ENCODE measurements at regions not wholly inside any gene's neighbourhood (a gene's known extent, or its start where the extent isn't known, plus 50 kb on each side); places are given as distances from the start of the nearest gene placed in this dataset.

DNA sequence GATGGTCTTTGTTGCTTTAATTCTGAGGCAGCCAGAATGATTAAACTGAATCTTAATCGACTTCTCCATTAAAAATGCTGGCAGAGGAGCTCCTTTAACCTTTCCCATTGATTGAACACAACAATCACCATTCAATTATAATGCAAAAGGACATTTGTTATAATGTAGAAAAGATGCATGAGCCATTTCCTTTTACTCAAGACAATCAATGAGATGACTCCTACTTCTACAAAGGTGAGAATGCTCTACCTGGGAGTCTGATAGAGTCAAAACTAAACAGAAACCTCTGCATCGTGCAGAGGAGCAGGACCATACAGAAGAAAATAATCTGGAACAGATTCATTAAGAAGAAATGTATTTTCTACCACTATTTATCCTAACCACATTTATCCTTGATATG is 253.6 kb upstream of the DACH1 start:
- no peak for DNase-seq

- no peak for DNase-seq
These were observed 246.9 kb upstream of the DACH1 start for GRCh38 chr13:72113931-72114330.

DNA sequence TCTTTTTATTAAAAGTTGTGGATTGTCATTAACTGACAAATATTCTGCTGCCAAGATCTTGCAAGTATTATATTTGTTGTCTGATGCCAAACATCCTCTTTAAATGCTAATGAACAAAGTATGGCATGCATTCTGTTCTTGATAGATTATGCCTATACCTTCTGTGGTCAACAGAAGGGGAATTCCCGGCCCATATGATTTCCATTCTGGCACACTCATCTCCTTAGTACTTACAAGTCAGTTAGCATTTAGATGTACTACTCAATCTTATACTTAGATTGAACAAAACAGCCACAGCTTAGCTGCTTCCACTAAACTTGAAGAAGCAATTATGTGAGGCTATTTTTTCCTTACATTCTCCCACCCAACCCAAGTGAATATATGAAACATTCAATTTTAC is 246.1 kb upstream of the DACH1 start:
- no peak for DNase-seq

DNA sequence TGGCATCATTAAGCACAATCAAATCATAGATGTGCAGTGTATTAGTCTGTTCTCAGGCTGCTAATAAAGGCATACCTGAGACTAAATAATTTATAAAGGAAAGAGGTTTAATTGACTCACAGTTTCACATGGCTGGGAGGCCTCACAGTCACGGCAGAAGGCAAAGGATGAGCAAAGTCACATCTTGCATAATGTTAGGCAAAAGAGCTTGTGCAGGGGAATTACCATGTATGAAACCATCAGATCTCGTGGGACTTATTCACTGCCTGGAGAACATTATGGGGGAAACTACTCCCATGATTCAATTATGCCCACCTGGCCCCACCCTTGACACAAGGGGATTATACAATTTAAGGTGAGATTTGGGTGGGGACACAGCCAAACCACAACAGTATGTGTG is 245.2 kb upstream of the DACH1 start:
- no peak for DNase-seq

DNA sequence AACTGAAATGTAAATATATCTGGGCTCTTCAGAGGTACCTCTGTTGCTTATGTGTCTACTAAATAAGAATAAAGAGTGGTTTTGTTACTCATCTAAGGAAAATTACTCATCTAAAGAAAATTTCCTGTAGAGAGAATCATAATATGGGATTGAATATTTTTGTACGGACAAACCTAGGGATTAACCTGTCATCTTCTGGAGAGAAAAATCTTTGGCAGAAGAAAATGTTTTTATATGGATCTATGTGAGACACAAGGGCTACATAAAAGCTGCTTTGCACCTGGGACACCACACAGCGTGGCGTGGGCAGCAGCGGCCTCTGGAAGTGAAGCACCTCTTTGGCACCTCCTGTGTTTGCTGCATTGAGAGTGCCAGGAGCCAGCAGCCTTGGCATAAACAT is 242.9 kb upstream of the DACH1 start:
- no peak for DNase-seq

DNA sequence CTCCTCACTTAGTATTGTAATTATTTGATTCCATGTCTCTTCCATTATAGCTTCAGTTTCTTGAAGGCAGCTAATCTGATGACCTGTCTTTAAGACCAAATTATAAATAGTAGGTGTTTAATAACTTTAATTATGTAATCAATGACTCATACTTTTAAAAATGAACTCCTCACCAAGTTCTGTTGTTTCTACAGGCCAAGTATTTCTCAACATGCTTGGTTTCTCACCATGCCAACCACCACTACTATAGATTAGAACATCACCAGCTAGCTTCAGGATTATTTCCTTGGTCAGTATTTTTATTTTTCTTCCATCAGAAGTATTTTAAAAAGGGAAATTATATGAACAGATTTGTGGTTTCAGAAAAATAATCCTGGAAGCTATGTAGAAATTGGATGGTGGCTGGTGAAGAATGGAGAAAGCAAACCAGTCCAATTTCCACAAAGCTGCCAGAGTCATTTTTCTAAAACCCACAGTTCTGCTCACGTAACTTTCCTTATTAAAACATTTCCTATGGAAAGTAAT is 237.7 kb upstream of the DACH1 start:
- DNase-seq: no peak

DNA sequence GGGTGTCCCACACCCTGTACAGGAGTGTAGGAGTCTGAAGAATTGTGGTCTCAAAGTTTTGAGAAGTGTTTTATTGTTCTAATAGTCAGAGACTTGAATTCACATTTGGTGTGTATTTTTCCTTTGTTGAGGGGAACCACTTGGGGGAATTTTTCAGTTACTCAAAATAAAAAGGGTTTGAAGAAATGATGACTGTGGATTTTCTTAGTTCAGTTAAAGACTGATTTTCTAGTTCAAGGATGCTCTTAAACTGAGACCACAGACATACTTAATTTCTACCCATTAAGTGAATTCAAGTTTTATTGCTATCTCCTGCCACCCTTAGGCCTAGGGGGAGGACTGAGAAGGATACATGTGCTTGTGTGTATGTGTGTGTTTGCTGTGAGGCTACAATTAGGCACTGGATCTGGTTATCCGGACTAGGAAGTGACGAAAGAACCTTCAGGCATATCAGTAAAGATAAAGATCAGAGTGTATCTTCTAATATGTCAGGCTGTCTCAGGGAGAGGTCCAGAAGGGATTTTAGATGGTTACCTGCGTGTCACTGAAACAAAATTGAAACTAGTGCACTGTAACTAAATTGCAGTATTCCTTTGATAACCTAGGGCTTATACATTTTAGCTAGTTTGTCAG is 234.9 kb upstream of the DACH1 start:
- DNase-seq: no peak

GRCh38 chr13:72100339-72100738 is 233.3 kb upstream of the DACH1 start:
- no peak for DNase-seq

- DNase-seq: no peak
These were observed 230.6 kb upstream of the DACH1 start for GRCh38 chr13:72097568-72097967.

DNA sequence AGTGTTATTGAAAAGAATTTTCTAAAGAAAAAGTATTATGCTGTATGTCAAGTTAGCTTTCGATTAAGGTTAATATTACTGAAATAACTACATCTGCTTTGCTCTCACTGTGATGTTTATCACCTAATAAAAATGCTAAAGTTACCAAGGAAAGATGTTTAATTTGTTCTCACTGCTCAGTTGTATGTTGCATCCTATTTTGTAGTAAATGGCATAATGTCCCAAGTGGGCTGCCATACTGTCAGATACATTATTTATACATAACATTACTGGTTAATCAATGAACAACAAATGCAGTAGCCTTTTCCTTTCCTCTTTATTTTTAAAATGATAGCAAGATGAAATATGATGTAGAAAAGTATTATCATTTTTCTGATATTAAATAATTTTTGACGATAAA is 226.3 kb upstream of the DACH1 start:
- no peak for DNase-seq

DNA sequence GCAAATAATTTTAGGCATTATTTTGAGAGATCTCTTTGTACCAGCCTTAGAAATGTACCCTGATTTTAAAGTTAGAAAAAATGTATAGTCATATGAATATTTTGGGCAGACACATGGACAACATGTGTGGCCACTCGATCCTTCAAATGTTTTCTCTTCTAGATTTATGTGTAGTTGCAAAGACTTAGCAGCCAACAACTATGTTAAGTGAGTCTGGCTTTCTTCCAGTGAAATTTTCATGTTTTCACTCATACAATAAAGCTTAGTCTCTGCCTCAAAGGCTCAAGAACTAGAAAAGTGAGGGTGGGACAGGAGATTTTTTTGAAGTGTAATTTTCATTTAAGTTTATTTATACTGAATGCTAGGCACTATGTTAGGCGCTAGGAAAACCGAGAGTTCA is 207.7 kb upstream of the DACH1 start:
- DNase-seq: no peak

DNA sequence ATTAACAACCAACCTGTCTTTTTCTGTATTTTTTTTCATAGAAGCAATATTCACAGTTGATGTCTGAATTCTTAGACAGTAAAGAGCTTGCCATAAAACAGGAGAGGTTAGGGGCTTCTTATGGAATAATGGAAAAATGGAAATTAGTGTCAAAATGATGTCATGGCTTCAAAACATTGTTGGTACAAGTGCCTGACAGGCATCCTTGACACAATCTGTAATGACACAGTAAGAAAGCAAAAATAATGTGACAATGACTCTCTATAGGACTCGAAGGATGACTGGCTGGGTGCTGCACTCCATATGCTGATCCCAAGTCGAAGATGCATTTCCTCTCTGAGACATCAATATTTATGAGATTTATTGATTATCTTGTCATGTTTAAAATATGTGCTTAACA is 205.3 kb upstream of the DACH1 start:
- DNase-seq: no peak

- no peak for DNase-seq
These were observed 204.7 kb upstream of the DACH1 start for GRCh38 chr13:72071713-72072112.

- DNase-seq: no peak
These were observed 195.6 kb upstream of the DACH1 start for GRCh38 chr13:72062566-72062965.

GRCh38 chr13:72061613-72062012 is 194.6 kb upstream of the DACH1 start:
- DNase-seq: no peak

GRCh38 chr13:72050251-72050650 is 183.2 kb upstream of the DACH1 start:
- no peak for DNase-seq

DNA sequence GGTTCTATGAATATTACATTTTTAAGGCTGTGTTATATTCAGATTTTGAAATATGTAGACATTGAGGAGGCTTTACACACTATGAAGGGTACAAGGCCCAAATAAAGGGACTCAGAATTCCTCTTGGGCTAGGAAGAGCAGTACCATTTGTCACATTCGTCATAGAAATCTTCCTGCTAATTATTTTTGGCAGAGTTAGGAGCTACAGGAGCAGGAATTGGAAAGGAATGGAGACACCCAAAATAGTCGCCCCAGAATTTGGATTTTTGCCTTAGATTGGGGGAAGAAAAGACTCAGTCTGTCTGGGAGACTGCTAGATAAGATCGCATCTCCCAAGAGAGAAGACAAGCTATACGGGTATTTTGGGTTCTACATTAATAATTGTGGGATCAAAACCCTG is 176.4 kb upstream of the DACH1 start:
- DNase-seq: no peak

GRCh38 chr13:72041165-72041564 is 174.2 kb upstream of the DACH1 start:
- DNase-seq: no peak

DNA sequence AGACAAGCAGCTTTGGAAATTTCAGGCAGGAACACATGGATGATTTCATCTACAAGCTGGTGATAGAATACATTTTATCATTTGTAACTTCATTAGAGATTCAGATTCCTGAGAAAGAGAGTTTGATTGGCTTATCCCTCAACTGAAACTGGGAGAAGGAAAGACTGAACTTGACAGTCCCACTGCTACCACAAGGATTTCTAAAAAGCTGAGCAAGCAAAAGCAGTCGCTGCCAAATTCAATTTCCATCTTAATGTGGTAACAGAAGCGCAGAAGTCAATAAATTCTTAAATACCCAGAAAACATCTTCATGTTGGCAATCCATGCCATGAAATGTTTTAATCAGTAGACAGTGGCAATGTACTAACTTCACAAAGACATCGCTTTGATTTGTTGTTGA is 172.1 kb upstream of the DACH1 start:
- no peak for DNase-seq

GRCh38 chr13:72029981-72030380 is 163.0 kb upstream of the DACH1 start:
- DNase-seq: no peak

DNA sequence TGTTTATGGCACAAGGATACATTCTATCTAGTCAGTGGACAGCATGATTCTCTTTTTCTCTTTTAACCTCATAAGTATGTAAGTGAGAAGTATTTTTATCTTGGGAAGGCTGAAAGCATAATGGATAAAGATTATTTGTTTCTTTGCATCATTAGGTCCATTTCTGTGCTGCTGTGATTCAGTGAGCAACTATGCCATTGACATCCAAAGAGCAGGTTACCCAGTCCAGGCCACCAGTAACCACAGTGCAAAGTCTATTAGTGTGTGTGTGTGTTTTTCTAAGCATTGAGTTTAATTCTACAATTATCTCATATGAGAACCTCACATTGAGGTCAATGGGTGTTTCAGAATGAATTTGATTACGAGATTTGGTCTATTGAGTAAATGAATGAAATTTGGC is 158.8 kb upstream of the DACH1 start:
- DNase-seq: no peak

- DNase-seq: no peak
These were observed 156.9 kb upstream of the DACH1 start for GRCh38 chr13:72023895-72024294.

- DNase-seq: no peak
These were observed 138.5 kb upstream of the DACH1 start for GRCh38 chr13:72005455-72005854.

DNA sequence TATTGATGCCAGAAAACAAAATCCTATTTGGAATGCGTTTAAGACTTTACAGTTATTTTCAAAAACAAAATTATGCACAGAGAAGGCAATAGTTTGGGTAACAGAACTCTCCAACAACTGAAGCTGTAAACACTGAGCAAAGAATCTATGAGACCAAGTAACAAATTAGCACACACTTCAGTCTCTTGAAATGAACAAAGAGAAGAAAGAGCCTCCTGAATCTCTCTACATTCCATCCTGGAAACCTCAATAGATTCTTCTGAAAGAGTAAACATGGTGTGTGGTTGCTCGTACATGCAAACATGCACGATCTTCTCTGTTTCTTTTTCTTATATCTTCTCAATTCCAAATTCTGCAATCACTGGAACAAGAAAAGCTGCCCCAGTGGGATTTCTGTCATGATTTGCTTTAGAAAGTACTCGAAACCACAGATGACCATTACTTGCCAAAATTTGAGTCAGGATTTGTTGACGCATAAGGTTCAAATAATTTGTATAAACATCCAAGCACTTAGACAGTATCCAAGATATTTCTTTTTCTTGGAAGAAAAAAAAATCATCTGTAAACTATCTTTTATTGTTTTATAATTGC is 137.9 kb upstream of the DACH1 start:
- DNase-seq: no peak

Measured in nucleus accumbens (tissue), 56 donors.